Tibial nerve (tissue), 4 donors: ENCODE measurements at regions not wholly inside any gene's neighbourhood (a gene's known extent, or its start where the extent isn't known, plus 50 kb on each side); places are given as distances from the start of the nearest gene placed in this dataset.
A peak's percentile ranks its signal among the peaks of the same experiment; 100 is the strongest.

Source experiments
- DNase-seq, 2 donors: peaks; one replicate each; pipeline ENCODE4 v3.0.0-alpha.2; 2019; ENCODE audit warnings: low spot score in 2 of 2
- H3K27ac ChIP-seq, 4 donors: fragments of 200-600 bp; sonication (generic) in 3 of 4; one replicate each; pipeline ENCODE4 v1.5.1; 2017 to 2019; ENCODE audit warnings: mild to moderate bottlenecking in 1 of 4
- H3K27me3 ChIP-seq, 2 donors: fragments of 200-600 bp; sonication (generic) in 1 of 2; one replicate each; pipeline versions ENCODE4 v1.5.1 to v1.6.0; 2017 to 2019
- H3K36me3 ChIP-seq, 3 donors: fragments of 200-600 bp; sonication (generic); one replicate each; pipeline ENCODE4 v1.5.1; 2018 to 2019
- H3K4me1 ChIP-seq, 4 donors: fragments of 200-600 bp; sonication (generic) in 3 of 4; one replicate each; pipeline ENCODE4 v1.5.1; 2017 to 2019
- H3K4me3 ChIP-seq, 4 donors: fragments of 200-600 bp; sonication (generic) in 3 of 4; one replicate each; pipeline ENCODE4 v1.5.1; 2017 to 2019; ENCODE audit warnings: mild to moderate bottlenecking in 1 of 4, moderate library complexity in 1 of 4
- H3K9me3 ChIP-seq, 4 donors: fragments of 200-600 bp; sonication (generic) in 3 of 4; one replicate each; pipeline ENCODE4 v1.5.1; 2017 to 2019
- CTCF ChIP-seq, 5 experiments: fragments of 200-600 bp in 3 of 5; fragments of 450-650 bp in 2 of 5; sonication (generic) in 3 of 5; IDR thresholded peaks; one replicate each; pipeline ENCODE4 v1.5.1; 2016 to 2019; ENCODE audit warnings: antibody characterized with exemption in 5 of 5, mild to moderate bottlenecking in 3 of 5, moderate library complexity in 2 of 5
- EP300 ChIP-seq, 2 donors: sonication (generic); formaldehyde crosslinking; IDR thresholded peaks; one replicate each; pipeline ENCODE4 v1.6.1; 2017; ENCODE audit warnings: antibody characterized with exemption in 2 of 2, mild to moderate bottlenecking in 1 of 2
- POLR2A ChIP-seq, 2 donors: fragments of 450-650 bp; IDR thresholded peaks; one replicate each; pipeline ENCODE4 v1.6.1; 2017; ENCODE audit warnings: antibody characterized with exemption in 2 of 2, mild to moderate bottlenecking in 2 of 2, moderate library complexity in 2 of 2
- WGBS, 2 donors: methylation state at CpG; one replicate each; pipeline ENCODE4 v1.1.5; 2018; 5-methylcytosine and 5-hydroxymethylcytosine counted together

DNA sequence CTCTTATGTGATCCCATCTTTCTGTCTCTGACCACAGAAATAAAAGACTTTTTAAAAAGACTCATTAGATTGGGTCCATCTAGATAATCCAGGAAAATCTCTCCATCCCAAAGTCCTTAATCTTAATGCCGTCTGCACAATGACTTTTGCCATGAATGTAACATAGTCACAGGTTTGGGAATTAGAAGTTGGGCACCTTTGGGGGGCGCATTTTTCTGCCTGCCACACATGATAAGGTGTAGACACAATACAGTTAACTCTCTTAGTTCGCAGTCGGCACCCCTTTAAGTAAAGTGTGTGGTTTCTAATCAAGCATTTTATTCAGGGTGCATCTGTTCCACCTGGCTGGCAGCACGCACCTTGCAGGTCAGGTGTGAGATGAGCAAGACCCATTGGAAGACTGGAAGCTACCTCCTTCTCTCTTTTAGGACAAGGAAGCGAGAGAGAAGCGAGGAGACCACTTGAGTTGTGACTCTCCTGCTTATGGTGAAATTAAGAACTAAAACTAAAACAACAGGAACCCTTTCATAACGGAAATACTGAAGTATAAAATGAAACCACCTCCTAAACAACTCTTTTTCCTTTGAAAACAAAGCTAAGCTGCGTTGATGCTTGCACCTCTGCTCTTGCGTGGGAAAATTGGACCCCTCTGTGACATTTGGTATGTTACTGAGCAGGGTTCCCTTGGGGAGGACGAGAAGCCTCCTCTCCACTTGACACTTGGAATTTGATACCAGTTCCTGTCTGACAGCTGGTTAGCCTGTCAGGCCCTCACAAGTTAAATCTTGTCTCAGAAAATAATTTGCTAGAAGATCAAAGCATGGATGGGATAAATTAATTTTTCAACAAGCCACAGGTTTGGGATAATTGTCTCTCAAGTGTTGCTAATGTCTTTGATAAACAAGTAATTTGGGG lies 304.6 kb upstream of the DMRT1 start:
- H3K4me3 ChIP-seq: no peak overlapping the region
- DNase-seq: no peak
- H3K4me1 ChIP-seq: peaks cover 0 to 53% (median 22%) of the 10 kb centered on the region in 4 donors
- H3K36me3 ChIP-seq: no peaks in the 10 kb centered on the region
- TF ChIP-seq EP300 (IDR thresholded peaks at IDR 0.05): no peak
- TF ChIP-seq POLR2A (IDR thresholded peaks at IDR 0.05): no peak
- TF ChIP-seq CTCF (IDR thresholded peaks at IDR 0.05): no peak
- 73 to 77% methylated on average over 11 of the region's 11 CpGs for WGBS, 2 donors
- no peaks in the 10 kb centered on the region for H3K27me3 ChIP-seq
- H3K27ac ChIP-seq: peak overlapping the region in 2 of 4 donors; percentile 88
- no peaks in the 10 kb centered on the region for H3K9me3 ChIP-seq

GRCh38 chr9:543478-543877 lies 298.0 kb upstream of the DMRT1 start:
- Histone ChIP-seq H3K27ac (peak overlapping the region in 1 of 4 donors; percentile 16), H3K4me3 (no peak overlapping the region), H3K36me3 (no peaks in the 10 kb centered on the region), H3K4me1 (peaks cover 0 to 38% (median 13%) of the 10 kb centered on the region in 4 donors), H3K27me3 (no peaks in the 10 kb centered on the region), H3K9me3 (no peaks in the 10 kb centered on the region)
- 54 to 58% methylated on average over 4 of the region's 4 CpGs for WGBS, 2 donors
- no peak for DNase-seq
- TF ChIP-seq POLR2A (IDR thresholded peaks at IDR 0.05): no peak
- no peak for TF ChIP-seq EP300 (IDR thresholded peaks at IDR 0.05)
- no peak for TF ChIP-seq CTCF (IDR thresholded peaks at IDR 0.05)

DNA sequence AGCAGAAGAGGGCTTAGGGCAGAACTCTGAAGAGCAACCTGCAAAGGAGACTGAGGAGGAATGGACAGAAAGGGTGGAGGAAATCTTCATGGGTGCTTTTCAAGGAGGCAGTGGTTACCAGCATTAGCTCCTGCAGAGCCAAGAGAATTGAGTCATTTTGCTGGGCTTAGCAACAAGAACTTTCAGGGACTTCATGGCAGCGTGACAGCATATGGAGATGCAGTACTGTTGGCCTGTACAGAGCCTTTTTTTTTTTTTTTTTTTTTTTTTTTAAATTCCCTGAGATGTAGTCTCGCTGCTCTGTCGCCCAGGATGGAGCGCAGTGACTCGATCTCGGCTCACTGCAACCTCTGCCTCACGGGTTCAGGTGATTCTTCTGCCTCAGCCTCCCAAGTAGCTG lies 296.0 kb upstream of the DMRT1 start:
- no peaks in the 10 kb centered on the region for H3K36me3 ChIP-seq
- peak overlapping the region in 3 of 4 donors; percentile 35 to 84 (median 72) for H3K27ac ChIP-seq
- no peak for TF ChIP-seq POLR2A (IDR thresholded peaks at IDR 0.05)
- no peak for TF ChIP-seq EP300 (IDR thresholded peaks at IDR 0.05)
- no peaks in the 10 kb centered on the region for H3K9me3 ChIP-seq
- 70 to 74% methylated on average over 7 of the region's 7 CpGs for WGBS, 2 donors
- H3K4me1 ChIP-seq: peaks cover 0 to 48% (median 13%) of the 10 kb centered on the region in 4 donors
- DNase-seq: peak in 1 of 2 donors; percentile 40
- no peak overlapping the region for H3K4me3 ChIP-seq
- no peaks in the 10 kb centered on the region for H3K27me3 ChIP-seq

DNA sequence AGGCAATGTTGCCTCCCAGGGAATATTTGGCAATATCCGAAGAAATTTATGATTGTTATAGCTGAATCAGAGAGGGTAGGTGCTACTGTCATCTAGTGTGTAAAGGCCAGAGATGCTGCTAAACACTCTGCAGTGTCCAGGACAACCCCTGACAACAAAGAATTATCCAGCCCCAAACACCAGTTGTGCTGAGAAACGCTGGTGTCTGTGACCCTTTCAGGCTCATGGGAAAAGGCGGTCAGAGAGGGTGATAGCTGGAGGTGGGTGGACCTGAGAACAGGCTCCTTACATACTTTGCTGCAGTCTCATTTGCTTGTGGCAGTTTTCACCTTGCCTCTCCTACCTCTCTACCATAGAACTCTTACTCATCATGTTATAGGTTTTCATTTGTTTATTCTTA lies 295.3 kb upstream of the DMRT1 start:
- DNase-seq: no peak
- WGBS, 2 donors: 59 to 61% methylated on average over 3 of the region's 3 CpGs
- Histone ChIP-seq H3K4me1 (peaks cover 0 to 48% (median 13%) of the 10 kb centered on the region in 4 donors), H3K36me3 (no peaks in the 10 kb centered on the region), H3K27ac (peak overlapping the region in 3 of 4 donors; percentile 65 to 84 (median 72)), H3K9me3 (no peaks in the 10 kb centered on the region), H3K27me3 (no peaks in the 10 kb centered on the region), H3K4me3 (peak overlapping the region in 1 of 4 donors; percentile 33)
- TF ChIP-seq POLR2A (IDR thresholded peaks at IDR 0.05) (no peak), EP300 (IDR thresholded peaks at IDR 0.05) (no peak), CTCF (IDR thresholded peaks at IDR 0.05) (no peak)

- peak in 1 of 2 donors; percentile 50 for DNase-seq
- H3K27me3 ChIP-seq: no peaks in the 10 kb centered on the region
- peaks cover 0 to 48% (median 13%) of the 10 kb centered on the region in 4 donors for H3K4me1 ChIP-seq
- TF ChIP-seq CTCF (IDR thresholded peaks at IDR 0.05) (peak; percentile 20 to 61 (median 39)), EP300 (IDR thresholded peaks at IDR 0.05) (peak in 1 of 2 donors; percentile 89), POLR2A (IDR thresholded peaks at IDR 0.05) (no peak)
- H3K4me3 ChIP-seq: peak overlapping the region in 2 of 4 donors; percentile 16 to 33
- no peaks in the 10 kb centered on the region for H3K9me3 ChIP-seq
- no peaks in the 10 kb centered on the region for H3K36me3 ChIP-seq
- WGBS, 2 donors: 2 to 5% methylated on average over 3 of the region's 3 CpGs
- H3K27ac ChIP-seq: peak overlapping the region; percentile 51 to 84 (median 68)
Measured at GRCh38 chr9:546797-547223, 294.7 kb upstream of the DMRT1 start.
